GM23338 (cell line): ENCODE measurements at regions not wholly inside any gene's neighbourhood (a gene's known extent, or its start where the extent isn't known, plus 50 kb on each side); places are given as distances from the start of the nearest gene placed in this dataset.
A peak's percentile ranks its signal among the peaks of the same experiment; 100 is the strongest.

Experiments
- ATAC-seq: fragments of 200-7000 bp; cut with Tn5 transposase; 3 replicates; pipeline ENCODE4 v1.9.1; 2020
- DNase-seq: peaks from one replicate; pipeline ENCODE4 v3.0.0-alpha.2; 2015; ENCODE audit warnings: low spot score
- H2AFZ ChIP-seq: fragments of 200-600 bp; sonication (generic); 2 replicates; pipeline ENCODE4 v1.8.0; 2016; ENCODE audit warnings: antibody characterized with exemption, mild to moderate bottlenecking, moderate library complexity
- H3F3A ChIP-seq: fragments of 200-600 bp; sonication (generic); replicated peaks from 2 replicates; pipeline ENCODE4 v1.8.0; 2017; ENCODE audit warnings: antibody characterized with exemption, mixed run types, low read depth
- H3K27ac ChIP-seq: fragments of 200-600 bp; sonication (generic); 2 replicates; pipeline ENCODE4 v1.6.1; 2016; ENCODE audit warnings: low read depth
- H3K27me3 ChIP-seq: fragments of 200-600 bp; sonication (generic); 2 replicates; pipeline ENCODE4 v1.8.0; 2016; ENCODE audit warnings: mild to moderate bottlenecking, mixed run types, moderate library complexity; ENCODE audit not compliant: insufficient read depth
- H3K36me3 ChIP-seq: fragments of 200-600 bp; sonication (generic); 2 replicates; pipeline ENCODE4 v1.8.0; 2016; ENCODE audit warnings: mild to moderate bottlenecking; ENCODE audit not compliant: insufficient read depth
- H3K4me1 ChIP-seq: fragments of 200-600 bp; sonication (generic); 2 replicates; pipeline ENCODE4 v1.8.0; 2016; ENCODE audit warnings: mild to moderate bottlenecking, moderate library complexity; ENCODE audit not compliant: insufficient read depth
- H3K4me2 ChIP-seq: fragments of 200-600 bp; sonication (generic); 2 replicates; pipeline ENCODE4 v1.7.1; 2017; ENCODE audit warnings: mixed run types
- H3K4me3 ChIP-seq: fragments of 200-600 bp; sonication (generic); 2 replicates; pipeline ENCODE4 v1.6.1; 2016; ENCODE audit warnings: mixed run types
- H3K79me2 ChIP-seq: fragments of 200-600 bp; sonication (generic); replicated peaks from 2 replicates; pipeline ENCODE4 v1.8.0; 2017; ENCODE audit warnings: mild to moderate bottlenecking; ENCODE audit not compliant: insufficient read depth
- H3K9me2 ChIP-seq: fragments of 200-600 bp; sonication (generic); 2 replicates; pipeline ENCODE4 v1.8.0; 2017; ENCODE audit not compliant: insufficient read depth
- H4K20me1 ChIP-seq: fragments of 200-600 bp; sonication (generic); replicated peaks from 2 replicates; pipeline ENCODE4 v1.8.0; 2017; ENCODE audit warnings: mild to moderate bottlenecking; ENCODE audit not compliant: insufficient read depth
- H3K27ac Mint-ChIP-seq: 2 replicates; pipeline ENCODE4 v1.8.0; 2020; ENCODE audit warnings: inconsistent platforms, mild to moderate bottlenecking, moderate library complexity, mixed read lengths
- H3K27me3 Mint-ChIP-seq: 3 replicates; pipeline ENCODE4 v1.8.0; 2022; ENCODE audit warnings: low read depth, mild to moderate bottlenecking, moderate library complexity, mixed read lengths, inconsistent platforms; ENCODE audit not compliant: insufficient read depth, poor library complexity
- H3K36me3 Mint-ChIP-seq: 3 replicates; pipeline ENCODE4 v1.8.0; 2021; ENCODE audit warnings: low read depth, mild to moderate bottlenecking, inconsistent platforms, moderate library complexity, mixed read lengths
- H3K4me1 Mint-ChIP-seq: 3 replicates; pipeline ENCODE4 v1.8.0; 2020; ENCODE audit warnings: mild to moderate bottlenecking, inconsistent platforms, mixed read lengths
- H3K4me3 Mint-ChIP-seq: 3 replicates; pipeline ENCODE4 v1.8.0; 2021; ENCODE audit warnings: moderate library complexity, mild to moderate bottlenecking, inconsistent platforms, mixed read lengths
- H3K9me3 Mint-ChIP-seq: 3 replicates; pipeline ENCODE4 v1.8.0; 2020; ENCODE audit warnings: moderate library complexity, mild to moderate bottlenecking, inconsistent platforms, mixed read lengths
- CREB1 ChIP-seq: fragments of 250-450 bp; sonication (Bioruptor Pico); IDR thresholded peaks from 2 replicates; pipeline ENCODE4 v1.5.0; 2020; ENCODE audit warnings: low read depth, mild to moderate bottlenecking, moderate library complexity
- EZH2phosphoT487 ChIP-seq: fragments of 200-600 bp; sonication (generic); IDR thresholded peaks from one replicate; pipeline ENCODE4 v1.8.1; 2018; ENCODE audit warnings: antibody characterized with exemption; ENCODE audit not compliant: unreplicated experiment
- JUNB ChIP-seq: IDR thresholded peaks from one replicate; pipeline ENCODE4 v1.6.1; 2016; ENCODE audit warnings: antibody characterized with exemption; ENCODE audit not compliant: unreplicated experiment
- POLR2AphosphoS5 ChIP-seq: IDR thresholded peaks from 2 replicates; pipeline ENCODE4 v1.6.1; 2016; ENCODE audit warnings: antibody characterized with exemption, low read depth
- STAT1 ChIP-seq: IDR thresholded peaks from one replicate; pipeline ENCODE4 v1.6.1; 2016; ENCODE audit warnings: antibody characterized with exemption; ENCODE audit not compliant: unreplicated experiment
- ZNF462 ChIP-seq: fragments of 250-450 bp; sonication (Bioruptor Pico); IDR thresholded peaks from 2 replicates; pipeline ENCODE4 v1.5.0; 2020; ENCODE audit warnings: mild to moderate bottlenecking, moderate library complexity
- TF ChIP-seq, protein P1 (sequence below), 2 experiments: fragments of 200-600 bp in 1 of 2; sonication (generic) in 1 of 2; conservative IDR thresholded peaks; 2 replicates each; pipeline versions ENCODE4 v1.5.1 to v1.6.1; 2016 to 2017; ENCODE audit warnings: antibody characterized with exemption in 2 of 2, low read depth in 2 of 2, mild to moderate bottlenecking in 2 of 2, moderate library complexity in 1 of 2

- no peaks in the 10 kb centered on the region for H4K20me1 ChIP-seq
- H3K9me3 Mint-ChIP-seq = peaks cover 25% of the 10 kb centered on the region
These were observed 81.0 kb upstream of the LRFN2 start for GRCh38 chr6:40668203-40668602.

GRCh38 chr6:40666530-40666929, 79.4 kb upstream of the LRFN2 start:
- Histone ChIP-seq H3K4me3 (no peak overlapping the region), H3K4me2 (no peak overlapping the region), H3F3A (no peaks in the 10 kb centered on the region), H2AFZ (no peak overlapping the region), H3K27me3 (no peaks in the 10 kb centered on the region), H4K20me1 (no peaks in the 10 kb centered on the region), H3K79me2 (no peaks in the 10 kb centered on the region), H3K4me1 (no peaks in the 10 kb centered on the region), H3K36me3 (no peaks in the 10 kb centered on the region), H3K9me2 (peaks cover 15% of the 10 kb centered on the region; the same call in 1 of the 2 replicates), H3K27ac (no peak overlapping the region)
- no peak overlapping the region for H3K27ac Mint-ChIP-seq
- no peak for DNase-seq
- H3K4me3 Mint-ChIP-seq = no peak overlapping the region
- TF ChIP-seq ZNF462 (CRISPR knock-in tag) (no peak), STAT1 (no peak), POLR2AphosphoS5 (no peak), CREB1 (CRISPR knock-in tag) (no peak), EZH2phosphoT487 (no peak), JUNB (no peak)
- TF ChIP-seq, protein P1, sequence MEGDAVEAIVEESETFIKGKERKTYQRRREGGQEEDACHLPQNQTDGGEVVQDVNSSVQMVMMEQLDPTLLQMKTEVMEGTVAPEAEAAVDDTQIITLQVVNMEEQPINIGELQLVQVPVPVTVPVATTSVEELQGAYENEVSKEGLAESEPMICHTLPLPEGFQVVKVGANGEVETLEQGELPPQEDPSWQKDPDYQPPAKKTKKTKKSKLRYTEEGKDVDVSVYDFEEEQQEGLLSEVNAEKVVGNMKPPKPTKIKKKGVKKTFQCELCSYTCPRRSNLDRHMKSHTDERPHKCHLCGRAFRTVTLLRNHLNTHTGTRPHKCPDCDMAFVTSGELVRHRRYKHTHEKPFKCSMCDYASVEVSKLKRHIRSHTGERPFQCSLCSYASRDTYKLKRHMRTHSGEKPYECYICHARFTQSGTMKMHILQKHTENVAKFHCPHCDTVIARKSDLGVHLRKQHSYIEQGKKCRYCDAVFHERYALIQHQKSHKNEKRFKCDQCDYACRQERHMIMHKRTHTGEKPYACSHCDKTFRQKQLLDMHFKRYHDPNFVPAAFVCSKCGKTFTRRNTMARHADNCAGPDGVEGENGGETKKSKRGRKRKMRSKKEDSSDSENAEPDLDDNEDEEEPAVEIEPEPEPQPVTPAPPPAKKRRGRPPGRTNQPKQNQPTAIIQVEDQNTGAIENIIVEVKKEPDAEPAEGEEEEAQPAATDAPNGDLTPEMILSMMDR (conservative IDR thresholded peaks at IDR 0.05; ENCODE audit: low read depth in 2 of 2) = no peak
- H3K9me3 Mint-ChIP-seq = peaks cover 27% of the 10 kb centered on the region
- H3K36me3 Mint-ChIP-seq = peaks cover 14% of the 10 kb centered on the region; the same call in 2 of the 3 replicates
- no peaks in the 10 kb centered on the region for H3K4me1 Mint-ChIP-seq
- H3K27me3 Mint-ChIP-seq = no peaks in the 10 kb centered on the region
- no peak for ATAC-seq

More at GRCh38 chr6:40668203-40668602, 81.0 kb upstream of the LRFN2 start:
- no peaks in the 10 kb centered on the region for H3K4me1 Mint-ChIP-seq
- no peaks in the 10 kb centered on the region for H3K4me1 ChIP-seq
- H3K36me3 ChIP-seq = no peaks in the 10 kb centered on the region
- H3K27ac Mint-ChIP-seq = peak overlapping the region; percentile 17; the same call in 1 of the 2 replicates
- TF ChIP-seq CREB1 (CRISPR knock-in tag) (no peak), STAT1 (no peak), POLR2AphosphoS5 (no peak)
- H3K9me2 ChIP-seq = peaks cover 15% of the 10 kb centered on the region; the same call in 1 of the 2 replicates
- no peak overlapping the region for H3K4me3 ChIP-seq
- no peak overlapping the region for H3K4me3 Mint-ChIP-seq
- DNase-seq (no peak), ATAC-seq (no peak)
- no peaks in the 10 kb centered on the region for H3K79me2 ChIP-seq
- H3K27me3 ChIP-seq = no peaks in the 10 kb centered on the region
- no peak overlapping the region for H2AFZ ChIP-seq
- H3F3A ChIP-seq = no peaks in the 10 kb centered on the region
- H3K36me3 Mint-ChIP-seq = peaks cover 13% of the 10 kb centered on the region; the same call in 2 of the 3 replicates
- no peak overlapping the region for H3K27ac ChIP-seq
- H3K4me2 ChIP-seq = no peak overlapping the region
- H3K27me3 Mint-ChIP-seq = no peaks in the 10 kb centered on the region
